GM21447 (cell line): ENCODE measurements at regions not wholly inside any gene's neighbourhood (a gene's known extent, or its start where the extent isn't known, plus 50 kb on each side); places are given as distances from the start of the nearest gene placed in this dataset.
A peak's percentile ranks its signal among the peaks of the same experiment; 100 is the strongest.

Experiments
- ATAC-seq: cut with Tn5 transposase; IDR thresholded peaks from one replicate; pipeline ENCODE4 v1.9.1; 2021; ENCODE audit not compliant: unreplicated experiment

- no peak for ATAC-seq
These were observed 210.7 kb downstream of the PDCD6IP start for GRCh38 chr3:34008836-34009809.

- no peak for ATAC-seq
These were observed 213.0 kb downstream of the PDCD6IP start for GRCh38 chr3:34011171-34012101.

- ATAC-seq, result no peak
These were observed 213.7 kb downstream of the PDCD6IP start for GRCh38 chr3:34012102-34012461.

GRCh38 chr3:34013818-34014570, 215.6 kb downstream of the PDCD6IP start:
- ATAC-seq, result no peak

- ATAC-seq, result no peak
These were observed 217.0 kb downstream of the PDCD6IP start for GRCh38 chr3:34015204-34016142.

- peak; percentile 75 for ATAC-seq
These were observed 218.6 kb downstream of the PDCD6IP start for GRCh38 chr3:34016925-34017587.

DNA sequence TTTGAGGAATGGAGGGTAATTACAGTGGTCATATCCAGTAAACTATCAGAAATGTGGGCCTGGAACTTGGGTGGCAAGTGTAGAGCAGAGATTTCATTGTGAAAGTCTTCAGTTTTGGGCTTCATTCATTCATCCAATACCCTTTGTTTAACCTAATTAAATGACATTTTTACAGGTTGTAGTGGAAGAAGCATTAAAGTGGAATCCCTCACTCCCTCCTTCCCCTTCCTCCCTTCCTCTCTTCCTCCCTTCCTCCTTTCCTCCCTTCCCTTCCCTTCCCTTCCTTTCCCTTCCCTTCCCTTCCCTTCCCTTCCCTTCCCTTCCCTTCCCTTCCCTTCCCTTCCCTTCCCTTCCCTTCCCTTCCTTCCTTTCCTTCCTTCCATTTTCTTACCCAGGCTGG, 219.3 kb downstream of the PDCD6IP start:
- no peak for ATAC-seq

GRCh38 chr3:34019158-34019557, 220.7 kb downstream of the PDCD6IP start:
- no peak for ATAC-seq

GRCh38 chr3:34020170-34020569, 221.7 kb downstream of the PDCD6IP start:
- no peak for ATAC-seq

GRCh38 chr3:34020726-34021680, 222.6 kb downstream of the PDCD6IP start:
- ATAC-seq, result no peak

DNA sequence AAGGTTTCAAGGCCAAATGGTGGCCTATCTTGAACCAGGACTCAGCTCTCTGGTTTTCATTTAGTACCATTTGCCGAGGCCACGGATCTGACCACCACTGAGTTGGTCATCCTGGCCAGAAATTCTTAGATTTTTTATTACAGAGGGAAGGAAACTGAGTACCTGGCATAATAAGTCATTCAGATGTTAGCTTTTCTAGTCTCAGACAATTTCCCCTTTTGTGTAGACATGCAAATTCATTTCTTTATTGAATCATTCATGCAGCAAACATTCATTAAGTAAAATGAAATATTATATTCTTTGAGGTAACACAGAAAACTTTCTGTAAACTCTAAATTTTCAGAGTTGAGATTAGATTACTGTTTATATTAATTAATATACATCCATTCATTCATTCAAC, 223.7 kb downstream of the PDCD6IP start:
- ATAC-seq, result no peak

DNA sequence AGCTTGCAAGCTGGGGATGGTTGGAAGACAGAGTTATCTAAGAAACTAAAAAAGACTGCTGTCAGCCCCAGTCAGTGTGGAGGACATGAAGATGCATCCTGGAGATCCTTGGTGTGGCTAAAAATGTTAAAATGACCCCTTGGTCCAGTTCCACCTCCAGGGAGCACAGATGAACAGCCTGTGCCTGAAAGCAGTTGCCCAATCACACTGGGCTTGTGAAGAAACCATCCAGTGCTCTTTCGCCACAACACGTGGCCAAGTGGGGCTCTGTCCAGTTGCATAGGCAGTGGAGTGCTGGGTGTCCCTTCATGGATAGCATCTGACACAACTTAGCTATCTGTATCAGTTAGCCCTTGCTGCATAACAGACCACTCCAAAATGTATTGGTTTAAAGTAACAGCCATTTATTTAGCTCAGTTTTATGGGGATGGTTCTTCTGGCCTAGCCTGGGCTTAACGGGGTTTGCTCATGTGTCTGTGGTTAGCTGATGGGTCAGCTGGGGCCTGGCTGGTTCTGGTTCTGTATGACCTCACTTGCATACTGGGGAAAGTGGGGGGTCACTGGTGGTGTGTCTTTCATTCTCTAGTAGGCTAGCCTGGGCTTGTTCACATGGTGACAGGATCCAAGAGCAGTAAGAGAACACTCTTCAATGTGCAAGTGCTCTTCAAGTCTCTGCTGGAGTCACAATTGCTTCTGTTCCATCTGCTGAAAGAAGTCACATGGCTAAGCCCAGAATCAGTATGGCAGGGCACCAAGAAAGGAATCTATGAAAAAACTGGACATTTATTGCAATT, 226.2 kb downstream of the PDCD6IP start:
- ATAC-seq, result no peak

DNA sequence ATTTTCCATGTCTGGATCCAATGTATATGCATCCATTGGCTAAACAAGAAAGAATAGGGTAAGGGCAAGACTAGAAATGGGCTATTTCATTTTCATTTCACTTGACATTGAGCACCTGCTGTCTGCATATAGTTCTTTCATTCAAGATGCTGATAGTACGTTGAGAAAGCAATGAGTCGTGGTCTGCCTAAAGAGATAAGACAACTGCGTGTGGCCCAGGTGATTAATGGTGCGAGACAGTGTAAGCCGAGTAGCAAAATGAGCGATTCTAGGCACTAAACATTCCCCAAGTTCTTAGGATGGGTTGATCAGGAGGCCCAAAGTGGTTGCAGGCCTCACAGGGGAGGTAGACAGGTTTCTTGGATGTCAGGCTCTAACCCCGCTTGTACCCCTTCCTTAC, 235.4 kb downstream of the PDCD6IP start:
- no peak for ATAC-seq

- ATAC-seq, result no peak
These were observed 236.4 kb downstream of the PDCD6IP start for GRCh38 chr3:34034840-34035239.

DNA sequence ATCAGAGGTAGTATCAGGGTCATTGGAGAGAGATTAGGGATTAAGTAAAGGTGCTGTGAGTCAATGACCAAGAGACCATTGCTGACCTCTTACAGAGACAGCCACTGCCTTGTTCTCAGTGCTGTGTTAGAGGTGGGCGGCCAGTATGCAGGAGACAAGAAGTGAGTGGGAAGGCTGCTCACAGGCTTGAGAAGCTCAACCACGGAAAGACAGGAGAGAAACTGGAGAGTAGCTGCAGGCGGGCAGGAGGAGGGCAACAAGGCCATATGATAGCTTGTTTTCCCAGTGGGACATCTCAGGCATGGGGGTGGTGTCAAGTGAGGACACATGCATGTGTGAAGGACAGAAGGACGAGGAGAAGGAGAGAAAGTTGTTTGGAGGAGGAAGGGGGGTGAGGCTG, 237.3 kb downstream of the PDCD6IP start:
- no peak for ATAC-seq

GRCh38 chr3:34037260-34037659, 238.8 kb downstream of the PDCD6IP start:
- ATAC-seq, result no peak

DNA sequence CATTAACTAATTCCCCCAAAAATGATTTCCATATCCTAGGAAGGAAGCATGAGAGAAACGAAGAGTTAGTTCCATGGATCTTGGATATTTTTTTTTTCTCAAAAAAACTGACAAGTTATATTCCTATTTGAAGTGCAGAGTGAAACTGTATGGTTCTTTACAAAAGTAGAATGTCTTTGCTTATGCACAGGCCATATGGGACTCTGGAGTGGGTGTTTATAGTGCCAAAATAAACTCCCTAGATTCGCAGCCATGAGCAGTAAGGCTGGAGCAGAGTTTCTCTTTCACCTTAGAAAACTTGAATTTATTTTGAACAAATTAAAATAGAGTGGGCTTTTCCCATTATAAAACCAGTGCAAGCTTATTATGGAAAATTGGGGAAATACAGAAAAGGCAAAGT, 239.7 kb downstream of the PDCD6IP start:
- no peak for ATAC-seq
